HepG2 (cell line): ENCODE measurements at regions not wholly inside any gene's neighbourhood (a gene's known extent, or its start where the extent isn't known, plus 50 kb on each side); places are given as distances from the start of the nearest gene placed in this dataset.

ENCODE experiments used
- ATAC-seq: fragments of 200-7000 bp; cut with Tn5 transposase; 3 replicates; pipeline ENCODE4 v1.9.1; 2020; ENCODE audit warnings: mild to moderate bottlenecking, moderate library complexity
- BruUV-seq: library from RNA; stranded (reverse); fragments of 400-500 nt; replicated peaks from 2 replicates; lab custom pipeline; 2021; lab: Mats Ljungman, UMichigan
- CTCF ChIA-PET: fragments of 300-600 bp; formaldehyde crosslinking; extraction: SDS; loops from one replicate; lab custom pipeline; 2021; ENCODE audit warnings: low total read pairs, inconsistent platforms, low intra/inter-chr PET ratio; lab: Yijun Ruan, JAX
- POLR2A ChIA-PET: fragments of 350-600 bp; sonication (Branson Sonifier 250); formaldehyde crosslinking; loops from one replicate; lab custom pipeline; 2020; ENCODE audit warnings: antibody characterized with exemption, inconsistent platforms; lab: Yijun Ruan, JAX
- DNase-seq: peaks from one replicate; pipeline ENCODE4 v3.0.0-alpha.2; 2015; ENCODE audit warnings: low spot score
- FAIRE-seq: peaks from 3 replicates; lab custom pipeline; 2011; peaks lifted over from hg19 to GRCh38; lab: Jason Lieb, UNC
- H2AFZ ChIP-seq: one replicate; pipeline ENCODE4 v1.6.1; 2011; ENCODE audit warnings: low read length, inconsistent platforms
- H3K27ac ChIP-seq: fragments of 300-600 bp; 3 replicates; pipeline ENCODE4 v1.8.0; 2011; ENCODE audit warnings: mixed run types, mild to moderate bottlenecking, mixed read lengths, low read length, inconsistent platforms; ENCODE audit not compliant: insufficient read depth; ENCODE audit errors: extremely low read length
- H3K27me3 ChIP-seq, 2 experiments: fragments of 200-600 bp in 1 of 2; 2 replicates in 1 of 2; 3 replicates in 1 of 2; pipeline versions ENCODE4 v1.6.0 to v1.8.0; 2011; ENCODE audit warnings: low read length in 2 of 2, mild to moderate bottlenecking in 2 of 2, moderate library complexity in 2 of 2, inconsistent platforms in 1 of 2; ENCODE audit not compliant: insufficient read depth in 2 of 2, control insufficient read depth in 1 of 2
- H3K36me3 ChIP-seq, 2 experiments: fragments of 200-600 bp in 1 of 2; replicated peaks in 1 of 2; 2 replicates in 1 of 2; 3 replicates in 1 of 2; pipeline versions ENCODE4 v1.5.1 to v1.8.0; 2011; ENCODE audit warnings: low read length in 2 of 2, inconsistent platforms in 1 of 2; ENCODE audit not compliant: insufficient read depth in 2 of 2, control insufficient read depth in 1 of 2
- H3K4me1 ChIP-seq: 2 replicates; pipeline ENCODE4 v1.5.1; 2012; ENCODE audit warnings: low read length, inconsistent platforms; ENCODE audit not compliant: insufficient read depth
- H3K4me2 ChIP-seq: 2 replicates; pipeline ENCODE4 v1.6.0; 2011; ENCODE audit warnings: low read depth, low read length, inconsistent platforms
- H3K4me3 ChIP-seq, 3 experiments: fragments of 200-600 bp in 1 of 3; sonication (generic), shearing (Covaris generic) in 1 of 3; replicated peaks in 1 of 3; 2 replicates each; pipeline ENCODE4 v1.5.1; 2011 to 2016; ENCODE audit warnings: low read length in 3 of 3, inconsistent platforms in 2 of 3, low read depth in 2 of 3, mild to moderate bottlenecking in 2 of 3, control low read depth in 1 of 3, mixed read lengths in 1 of 3; ENCODE audit not compliant: insufficient read depth in 1 of 3
- H3K79me2 ChIP-seq: one replicate; pipeline ENCODE4 v1.6.1; 2011; ENCODE audit warnings: low read length, inconsistent platforms; ENCODE audit not compliant: insufficient read depth
- H3K9ac ChIP-seq: 2 replicates; pipeline ENCODE4 v1.6.0; 2011; ENCODE audit warnings: mild to moderate bottlenecking, low read depth, low read length, inconsistent platforms; ENCODE audit not compliant: insufficient read depth
- H3K9me3 ChIP-seq: 2 replicates; pipeline ENCODE4 v1.5.1; 2012; ENCODE audit warnings: mild to moderate bottlenecking, low read length
- H4K20me1 ChIP-seq: 2 replicates; pipeline ENCODE4 v1.6.0; 2011; ENCODE audit warnings: inconsistent platforms, mild to moderate bottlenecking, low read length, moderate library complexity; ENCODE audit not compliant: insufficient read depth
- DPF2 ChIP-seq: sonication (generic); formaldehyde crosslinking; IDR thresholded peaks from 2 replicates; pipeline ENCODE4 v1.4.0; 2020; ENCODE audit warnings: mild to moderate bottlenecking, low read depth, missing genetic modification reagents, borderline replicate concordance
- KLF16 ChIP-seq, 2 experiments: sonication (generic) in 1 of 2; formaldehyde crosslinking in 1 of 2; IDR thresholded peaks; 2 replicates each; pipeline versions ENCODE4 v1.6.1 to v1.8.0; 2016 to 2023; ENCODE audit warnings: missing genetic modification reagents in 2 of 2, missing compliant biosample characterization in 1 of 2
- NPAS2 ChIP-seq: sonication (generic); formaldehyde crosslinking; IDR thresholded peaks from 2 replicates; pipeline ENCODE4 v1.8.0; 2022; ENCODE audit warnings: mild to moderate bottlenecking, missing genetic modification reagents, borderline replicate concordance
- POGZ ChIP-seq: sonication (generic); formaldehyde crosslinking; IDR thresholded peaks from 2 replicates; pipeline ENCODE4 v1.4.0; 2020; ENCODE audit warnings: mild to moderate bottlenecking, missing genetic modification reagents
- SIN3A ChIP-seq: IDR thresholded peaks from 2 replicates; pipeline ENCODE4 v1.6.1; 2011; ENCODE audit warnings: low read depth, mild to moderate bottlenecking, control low read depth, low read length, borderline replicate concordance
- SP2 ChIP-seq: sonication (generic); formaldehyde crosslinking; IDR thresholded peaks from 2 replicates; pipeline ENCODE4 v1.5.1; 2020; ENCODE audit warnings: mild to moderate bottlenecking, missing genetic modification reagents
- WIZ ChIP-seq: sonication (generic); formaldehyde crosslinking; IDR thresholded peaks from 2 replicates; pipeline ENCODE4 v1.5.1; 2020; ENCODE audit warnings: mild to moderate bottlenecking, missing genetic modification reagents
- YY1 ChIP-seq: IDR thresholded peaks from 2 replicates; pipeline ENCODE4 v1.6.1; 2011; ENCODE audit warnings: low read length, low read depth, moderate library complexity, mild to moderate bottlenecking; ENCODE audit not compliant: insufficient read depth, insufficient replicate concordance
- ZNF180 ChIP-seq: sonication (generic); formaldehyde crosslinking; IDR thresholded peaks from 2 replicates; pipeline ENCODE4 v1.4.0; 2020; ENCODE audit warnings: low read depth, missing genetic modification reagents, borderline replicate concordance
- ZNF225 ChIP-seq: sonication (generic); formaldehyde crosslinking; IDR thresholded peaks from 2 replicates; pipeline ENCODE4 v1.4.0; 2020; ENCODE audit warnings: mild to moderate bottlenecking, missing genetic modification reagents
- ZNF230 ChIP-seq: sonication (generic); formaldehyde crosslinking; IDR thresholded peaks from 2 replicates; pipeline ENCODE4 v1.4.0; 2020; ENCODE audit warnings: mild to moderate bottlenecking, missing genetic modification reagents
- ZNF3 ChIP-seq: IDR thresholded peaks from 2 replicates; pipeline ENCODE4 v1.7.0; 2017; ENCODE audit warnings: inconsistent platforms
- WGBS: methylation state at CpG from one replicate; pipeline ENCODE4 v1.1.6; 2017; ENCODE audit warnings: low lambda C conversion rate; 5-methylcytosine and 5-hydroxymethylcytosine counted together
- in situ Hi-C: cut with HindIII; loops from 2 replicates; pipeline ENCODE4 v1.10.0; 2017; ENCODE audit warnings: low pct_unique_long_range_greater_than_20kb; ENCODE audit not compliant: extremely low pct_ligation_motif_present
- intact Hi-C: fragments of 100-400 bp; cut with micrococcal nuclease; formaldehyde crosslinking; loops from one replicate; pipeline ENCODE4 v1.10.0; 2022; ENCODE audit not compliant: unreplicated experiment
- TF ChIP-seq, protein P1 (sequence below): sonication (generic); formaldehyde crosslinking; IDR thresholded peaks from 2 replicates; pipeline ENCODE4 v1.4.0; 2020; ENCODE audit warnings: missing genetic modification reagents, borderline replicate concordance

DNA sequence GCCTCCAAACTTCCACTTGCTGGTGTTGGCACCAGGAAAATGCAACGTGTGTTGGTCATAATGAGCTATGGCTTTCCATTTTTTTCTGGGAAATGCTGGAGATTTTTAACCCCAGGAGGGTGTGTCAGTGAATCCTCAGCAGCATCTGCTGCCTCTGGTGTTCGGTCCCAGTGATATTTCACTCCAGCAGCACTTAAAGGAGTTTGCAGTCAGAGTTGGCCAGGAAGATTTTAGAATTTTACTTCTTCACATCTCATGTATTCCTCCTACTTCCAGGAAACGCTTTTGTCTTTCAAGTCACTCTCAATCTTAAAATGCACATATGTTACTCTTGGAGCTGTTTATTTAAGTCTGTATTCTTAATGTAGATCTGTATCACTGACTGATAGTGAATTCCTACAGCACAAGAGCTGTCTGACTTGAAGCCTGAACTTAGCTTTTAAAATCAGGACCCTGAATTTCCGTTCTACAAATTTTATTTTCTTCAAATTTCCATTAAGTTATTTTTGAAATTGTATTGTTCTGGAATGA lies 903.4 kb upstream of the SLC10A2 start:
- DNase-seq (no peak), ATAC-seq (no peak), FAIRE-seq (no peak)
- POLR2A ChIA-PET, result no interaction called here
- H2AFZ ChIP-seq, result no peak overlapping the region
- no peak overlapping the region for H3K4me2 ChIP-seq
- 7% methylated on average over 4 of the region's 4 CpGs for WGBS
- intact Hi-C loops, result no loop called here
- no peaks in the 10 kb centered on the region for H4K20me1 ChIP-seq
- no TSS peak for BruUV-seq
- H3K4me1 ChIP-seq, result no peaks in the 10 kb centered on the region
- H3K4me3 ChIP-seq, result no peak overlapping the region
- H3K27me3 ChIP-seq, result no peaks in the 10 kb centered on the region
- no peak overlapping the region for H3K9ac ChIP-seq
- in situ Hi-C loops, result no loop called here
- CTCF ChIA-PET, result no interaction called here
- H3K9me3 ChIP-seq, result peaks cover 24% of the 10 kb centered on the region
- no peaks in the 10 kb centered on the region for H3K36me3 ChIP-seq
- no peak for TF ChIP-seq SP2 (CRISPR knock-in tag)
- TF ChIP-seq POGZ (CRISPR knock-in tag), result no peak
- TF ChIP-seq NPAS2 (CRISPR knock-in tag), result no peak
- TF ChIP-seq DPF2, result no peak
- TF ChIP-seq YY1, result no peak
- TF ChIP-seq, protein P1, sequence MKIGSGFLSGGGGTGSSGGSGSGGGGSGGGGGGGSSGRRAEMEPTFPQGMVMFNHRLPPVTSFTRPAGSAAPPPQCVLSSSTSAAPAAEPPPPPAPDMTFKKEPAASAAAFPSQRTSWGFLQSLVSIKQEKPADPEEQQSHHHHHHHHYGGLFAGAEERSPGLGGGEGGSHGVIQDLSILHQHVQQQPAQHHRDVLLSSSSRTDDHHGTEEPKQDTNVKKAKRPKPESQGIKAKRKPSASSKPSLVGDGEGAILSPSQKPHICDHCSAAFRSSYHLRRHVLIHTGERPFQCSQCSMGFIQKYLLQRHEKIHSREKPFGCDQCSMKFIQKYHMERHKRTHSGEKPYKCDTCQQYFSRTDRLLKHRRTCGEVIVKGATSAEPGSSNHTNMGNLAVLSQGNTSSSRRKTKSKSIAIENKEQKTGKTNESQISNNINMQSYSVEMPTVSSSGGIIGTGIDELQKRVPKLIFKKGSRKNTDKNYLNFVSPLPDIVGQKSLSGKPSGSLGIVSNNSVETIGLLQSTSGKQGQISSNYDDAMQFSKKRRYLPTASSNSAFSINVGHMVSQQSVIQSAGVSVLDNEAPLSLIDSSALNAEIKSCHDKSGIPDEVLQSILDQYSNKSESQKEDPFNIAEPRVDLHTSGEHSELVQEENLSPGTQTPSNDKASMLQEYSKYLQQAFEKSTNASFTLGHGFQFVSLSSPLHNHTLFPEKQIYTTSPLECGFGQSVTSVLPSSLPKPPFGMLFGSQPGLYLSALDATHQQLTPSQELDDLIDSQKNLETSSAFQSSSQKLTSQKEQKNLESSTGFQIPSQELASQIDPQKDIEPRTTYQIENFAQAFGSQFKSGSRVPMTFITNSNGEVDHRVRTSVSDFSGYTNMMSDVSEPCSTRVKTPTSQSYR (CRISPR knock-in tag), result no peak
- TF ChIP-seq SIN3A, result no peak
- no peak for TF ChIP-seq ZNF180
- TF ChIP-seq KLF16 (CRISPR knock-in tag; IDR thresholded peaks at IDR 0.05), result no peak
- TF ChIP-seq WIZ (CRISPR knock-in tag), result no peak
- TF ChIP-seq ZNF230 (CRISPR knock-in tag), result no peak
- no peak for TF ChIP-seq ZNF225 (CRISPR knock-in tag)
- no peak for TF ChIP-seq ZNF3 (CRISPR knock-in tag)
- no peaks in the 10 kb centered on the region for H3K79me2 ChIP-seq
- H3K27ac ChIP-seq, result no peak overlapping the region
